Ectodermal cell (in vitro differentiated cells): ENCODE measurements at regions not wholly inside any gene's neighbourhood (a gene's known extent, or its start where the extent isn't known, plus 50 kb on each side); places are given as distances from the start of the nearest gene placed in this dataset.
A peak's percentile ranks its signal among the peaks of the same experiment; 100 is the strongest.

Experiments used
- H3K27ac ChIP-seq: 2 replicates; pipeline ENCODE4 v1.7.0; 2013; ENCODE audit warnings: mild to moderate bottlenecking, low read depth, low read length; ENCODE audit not compliant: insufficient read depth, poor library complexity, severe bottlenecking
- H3K27me3 ChIP-seq: 2 replicates; pipeline ENCODE4 v1.7.0; 2013; ENCODE audit warnings: mild to moderate bottlenecking, low read length; ENCODE audit not compliant: insufficient read depth, control insufficient read depth, poor library complexity, severe bottlenecking
- H3K36me3 ChIP-seq: one replicate; pipeline ENCODE4 v1.7.0; 2013; ENCODE audit warnings: low read length; ENCODE audit not compliant: control insufficient read depth, insufficient read depth
- H3K4me1 ChIP-seq: one replicate; pipeline ENCODE4 v1.7.0; 2013; ENCODE audit warnings: low read length; ENCODE audit not compliant: control insufficient read depth, insufficient read depth
- H3K4me3 ChIP-seq: 2 replicates; pipeline ENCODE4 v1.7.0; 2013; ENCODE audit warnings: low read depth, low read length, control low read depth; ENCODE audit not compliant: insufficient read depth
- H3K9me3 ChIP-seq: 2 replicates; pipeline ENCODE4 v1.7.0; 2013; ENCODE audit warnings: mild to moderate bottlenecking, low read length, moderate library complexity; ENCODE audit not compliant: control insufficient read depth
- WGBS, 2 experiments: methylation state at CpG; one replicate each; pipeline ENCODE4 v1.1.7; 2013; ENCODE audit warnings: missing lambda C conversion rate in 2 of 2; 5-methylcytosine and 5-hydroxymethylcytosine counted together

- Histone ChIP-seq H3K27me3 (no peaks in the 10 kb centered on the region), H3K27ac (peak overlapping the region; percentile 52)
- WGBS, 2 experiments: 5 to 10% methylated on average over 2 of the region's 2 CpGs
Observed at GRCh38 chr4:18859468-18859867, 837.9 kb upstream of the LCORL start.

GRCh38 chr4:18858229-18858922 is 836.8 kb upstream of the LCORL start:
- Histone ChIP-seq H3K9me3 (no peaks in the 10 kb centered on the region), H3K36me3 (no peaks in the 10 kb centered on the region), H3K4me1 (peaks cover 18% of the 10 kb centered on the region), H3K27ac (no peak overlapping the region), H3K27me3 (no peaks in the 10 kb centered on the region), H3K4me3 (no peak overlapping the region)
- WGBS, 2 experiments: 65 to 78% methylated on average over 6 of the region's 6 CpGs

More at GRCh38 chr4:18859468-18859867, 837.9 kb upstream of the LCORL start:
- Histone ChIP-seq H3K9me3 (no peaks in the 10 kb centered on the region), H3K4me1 (peaks cover 18% of the 10 kb centered on the region), H3K4me3 (no peak overlapping the region), H3K36me3 (no peaks in the 10 kb centered on the region)

- no peaks in the 10 kb centered on the region for H3K36me3 ChIP-seq
- no peaks in the 10 kb centered on the region for H3K9me3 ChIP-seq
- H3K4me3 ChIP-seq: no peak overlapping the region
- no peaks in the 10 kb centered on the region for H3K4me1 ChIP-seq
- no peak overlapping the region for H3K27ac ChIP-seq
- WGBS, 2 experiments: 93 to 94% methylated on average over 2 of the region's 2 CpGs
- H3K27me3 ChIP-seq: no peaks in the 10 kb centered on the region
Observed at GRCh38 chr4:18850867-18851266, 829.3 kb upstream of the LCORL start.

- H3K27me3 ChIP-seq: no peaks in the 10 kb centered on the region
- no peaks in the 10 kb centered on the region for H3K4me1 ChIP-seq
- H3K9me3 ChIP-seq: no peaks in the 10 kb centered on the region
- no peaks in the 10 kb centered on the region for H3K36me3 ChIP-seq
- WGBS, 2 experiments: 91 to 94% methylated on average over 5 of the region's 5 CpGs
- H3K4me3 ChIP-seq: no peak overlapping the region
- no peak overlapping the region for H3K27ac ChIP-seq
Observed at GRCh38 chr4:18847249-18847890, 825.8 kb upstream of the LCORL start.

GRCh38 chr4:18846313-18846712 is 824.8 kb upstream of the LCORL start:
- no peak overlapping the region for H3K4me3 ChIP-seq
- no peaks in the 10 kb centered on the region for H3K9me3 ChIP-seq
- 91 to 100% methylated on average over 1 of the region's 1 CpG for WGBS, 2 experiments
- H3K36me3 ChIP-seq: no peaks in the 10 kb centered on the region
- H3K27ac ChIP-seq: no peak overlapping the region
- no peaks in the 10 kb centered on the region for H3K4me1 ChIP-seq
- no peaks in the 10 kb centered on the region for H3K27me3 ChIP-seq

- Histone ChIP-seq H3K4me1 (no peaks in the 10 kb centered on the region), H3K27me3 (no peaks in the 10 kb centered on the region), H3K9me3 (no peaks in the 10 kb centered on the region), H3K36me3 (no peaks in the 10 kb centered on the region), H3K27ac (no peak overlapping the region), H3K4me3 (no peak overlapping the region)
- 85 to 93% methylated on average over 1 of the region's 1 CpG for WGBS, 2 experiments
Observed at GRCh38 chr4:18844726-18845125, 823.2 kb upstream of the LCORL start.

GRCh38 chr4:18842431-18842830 is 820.9 kb upstream of the LCORL start:
- WGBS, 2 experiments: 94 to 96% methylated on average over 5 of the region's 5 CpGs
- H3K36me3 ChIP-seq: no peaks in the 10 kb centered on the region
- no peaks in the 10 kb centered on the region for H3K4me1 ChIP-seq
- no peak overlapping the region for H3K4me3 ChIP-seq
- no peaks in the 10 kb centered on the region for H3K27me3 ChIP-seq
- H3K9me3 ChIP-seq: no peaks in the 10 kb centered on the region
- no peak overlapping the region for H3K27ac ChIP-seq

GRCh38 chr4:18840481-18840880 is 818.9 kb upstream of the LCORL start:
- Histone ChIP-seq H3K4me1 (no peaks in the 10 kb centered on the region), H3K27ac (no peak overlapping the region), H3K4me3 (no peak overlapping the region), H3K27me3 (no peaks in the 10 kb centered on the region), H3K9me3 (no peaks in the 10 kb centered on the region), H3K36me3 (no peaks in the 10 kb centered on the region)
- WGBS, 2 experiments: 56 to 75% methylated on average over 3 of the region's 3 CpGs

- no peak overlapping the region for H3K27ac ChIP-seq
- 89 to 97% methylated on average over 4 of the region's 4 CpGs for WGBS, 2 experiments
- no peaks in the 10 kb centered on the region for H3K36me3 ChIP-seq
- no peaks in the 10 kb centered on the region for H3K27me3 ChIP-seq
- no peak overlapping the region for H3K4me3 ChIP-seq
- no peaks in the 10 kb centered on the region for H3K9me3 ChIP-seq
- no peaks in the 10 kb centered on the region for H3K4me1 ChIP-seq
Observed at GRCh38 chr4:18816228-18816895, 794.8 kb upstream of the LCORL start.

GRCh38 chr4:18815779-18816173 is 794.2 kb upstream of the LCORL start:
- 93 to 95% methylated on average over 3 of the region's 3 CpGs for WGBS, 2 experiments
- Histone ChIP-seq H3K27ac (no peak overlapping the region), H3K27me3 (no peaks in the 10 kb centered on the region), H3K4me3 (no peak overlapping the region), H3K9me3 (no peaks in the 10 kb centered on the region), H3K4me1 (no peaks in the 10 kb centered on the region), H3K36me3 (no peaks in the 10 kb centered on the region)
